HT1080 (cell line): ENCODE measurements at regions not wholly inside any gene's neighbourhood (a gene's known extent, or its start where the extent isn't known, plus 50 kb on each side); places are given as distances from the start of the nearest gene placed in this dataset.
A peak's percentile ranks its signal among the peaks of the same experiment; 100 is the strongest.

Source experiments
- DNase-seq: peaks from one replicate; pipeline ENCODE4 v3.0.0-alpha.2; 2015; ENCODE audit warnings: low read depth

DNA sequence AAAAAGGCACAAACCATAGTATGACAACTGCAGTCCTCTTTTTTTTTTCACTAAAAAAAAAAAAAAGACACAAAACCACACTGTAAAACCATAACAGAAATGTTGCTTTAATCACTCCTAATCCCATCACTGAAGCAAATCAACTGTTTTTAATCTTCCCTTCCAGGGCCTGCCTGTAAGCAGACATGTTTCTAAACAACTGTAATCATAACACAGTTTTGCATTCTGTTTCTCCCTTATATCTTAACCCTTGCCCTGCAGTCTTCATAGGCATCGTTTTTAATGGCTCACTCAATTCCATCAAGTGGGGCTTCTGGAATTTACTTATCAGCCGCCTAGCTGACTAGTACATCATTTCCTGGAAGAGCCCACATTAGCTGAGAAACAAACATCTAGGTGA, 111.0 kb upstream of the SLC25A48 start:
- DNase-seq, result no peak

DNA sequence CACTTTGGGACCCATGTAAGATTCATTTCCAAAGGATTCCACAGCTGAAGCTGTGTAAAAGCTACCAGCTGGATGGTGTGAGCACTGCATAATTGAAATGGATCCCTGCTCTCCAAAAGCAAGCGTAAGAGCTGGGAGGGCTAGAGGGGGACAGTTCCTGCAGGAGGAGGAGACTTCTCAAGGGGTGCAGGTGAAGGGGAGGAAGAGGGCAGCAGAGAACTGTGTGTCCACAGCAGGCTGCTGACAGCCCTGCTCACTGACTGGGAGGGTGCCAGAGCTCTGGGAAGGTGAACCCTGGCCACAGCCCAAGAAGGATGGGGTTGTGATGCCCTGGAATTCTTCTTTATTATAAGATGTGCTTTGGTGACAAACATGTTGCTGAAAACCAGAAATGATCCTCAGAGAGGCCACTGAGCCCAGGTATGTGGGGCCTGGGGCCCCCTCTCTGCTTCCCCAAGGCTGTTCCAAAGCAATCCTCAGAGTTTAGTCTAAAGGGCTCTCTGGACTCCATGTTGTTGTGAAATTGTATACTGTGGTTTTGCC, 112.8 kb upstream of the SLC25A48 start:
- DNase-seq, result no peak

GRCh38 chr5:135720191-135720590, 114.3 kb upstream of the SLC25A48 start:
- no peak for DNase-seq

GRCh38 chr5:135719428-135720063, 114.9 kb upstream of the SLC25A48 start:
- no peak for DNase-seq

DNA sequence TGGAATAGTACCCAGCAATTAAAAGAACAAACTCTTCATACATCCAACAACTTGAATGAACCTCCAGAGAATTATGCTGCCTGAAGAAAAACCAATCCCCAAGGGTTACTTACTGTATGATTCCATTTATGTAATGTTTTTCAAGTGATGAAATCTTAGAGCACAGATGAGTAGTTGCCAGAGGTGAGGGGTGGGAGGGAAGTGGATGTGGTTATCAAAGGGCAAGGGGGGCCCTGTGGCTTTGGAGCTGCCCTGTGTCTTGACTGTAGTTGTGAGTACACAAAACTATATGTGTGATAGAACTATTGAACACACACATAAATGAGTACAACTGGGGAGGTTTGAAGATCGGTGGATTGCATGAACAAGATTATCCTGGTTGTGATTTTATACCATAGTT, 115.8 kb upstream of the SLC25A48 start:
- DNase-seq, result no peak

DNA sequence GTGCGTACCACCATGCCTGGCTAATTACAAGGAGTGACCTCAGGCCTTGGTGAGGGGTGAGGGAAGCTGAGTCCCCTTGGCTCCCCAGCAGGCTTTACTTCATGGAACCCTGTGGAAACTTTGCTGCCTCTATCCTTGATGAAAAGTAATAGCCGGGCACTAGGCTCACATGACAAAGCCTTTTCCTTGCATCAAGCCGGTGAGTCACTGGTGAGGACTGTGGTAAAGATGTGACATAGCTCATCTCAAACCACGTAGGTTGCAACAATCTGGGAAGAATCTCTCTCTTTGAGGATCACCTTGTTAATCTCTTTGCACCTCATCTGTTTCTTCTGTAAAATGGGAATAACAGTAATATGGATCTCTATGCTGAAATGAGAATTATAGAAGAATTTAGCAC, 116.3 kb upstream of the SLC25A48 start:
- DNase-seq, result peak; percentile 50

DNA sequence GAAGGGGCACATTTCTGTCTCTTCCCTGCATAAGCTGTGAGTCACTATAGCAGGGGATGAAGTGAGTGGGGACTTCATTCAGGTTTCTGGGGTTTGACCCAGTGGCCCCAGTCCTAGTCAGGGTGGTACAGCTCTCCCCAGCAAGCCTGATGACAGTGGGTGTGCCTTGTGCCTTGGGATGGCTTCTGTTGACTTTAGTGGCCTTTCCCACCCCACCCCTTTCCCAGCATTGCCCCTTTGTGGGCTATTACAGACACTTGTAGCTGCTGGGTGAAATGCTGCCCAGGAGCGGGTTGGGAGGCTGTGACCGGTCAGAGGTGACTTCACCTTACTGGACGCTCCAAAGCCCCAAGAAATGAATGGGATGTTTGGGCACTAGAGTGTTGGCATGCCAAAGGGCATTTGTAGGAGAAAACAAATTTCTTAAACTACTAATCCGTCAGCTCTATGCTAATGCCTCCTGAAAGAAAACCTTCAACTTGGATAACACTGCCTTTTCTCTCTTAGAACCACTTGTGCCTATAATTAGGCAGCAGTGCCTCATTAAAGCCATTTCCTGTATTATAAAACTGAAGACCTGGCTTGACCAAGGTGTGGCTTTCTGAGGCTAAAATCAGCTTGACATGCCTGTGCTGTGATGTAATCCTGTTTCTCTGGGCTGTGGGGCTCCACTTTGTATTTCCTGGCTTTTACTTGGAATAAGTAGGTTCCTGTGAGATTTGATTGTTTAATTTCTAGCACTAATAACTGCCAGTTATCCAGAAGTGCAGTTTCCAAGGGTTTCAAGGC, 119.0 kb upstream of the SLC25A48 start:
- DNase-seq, result no peak

DNA sequence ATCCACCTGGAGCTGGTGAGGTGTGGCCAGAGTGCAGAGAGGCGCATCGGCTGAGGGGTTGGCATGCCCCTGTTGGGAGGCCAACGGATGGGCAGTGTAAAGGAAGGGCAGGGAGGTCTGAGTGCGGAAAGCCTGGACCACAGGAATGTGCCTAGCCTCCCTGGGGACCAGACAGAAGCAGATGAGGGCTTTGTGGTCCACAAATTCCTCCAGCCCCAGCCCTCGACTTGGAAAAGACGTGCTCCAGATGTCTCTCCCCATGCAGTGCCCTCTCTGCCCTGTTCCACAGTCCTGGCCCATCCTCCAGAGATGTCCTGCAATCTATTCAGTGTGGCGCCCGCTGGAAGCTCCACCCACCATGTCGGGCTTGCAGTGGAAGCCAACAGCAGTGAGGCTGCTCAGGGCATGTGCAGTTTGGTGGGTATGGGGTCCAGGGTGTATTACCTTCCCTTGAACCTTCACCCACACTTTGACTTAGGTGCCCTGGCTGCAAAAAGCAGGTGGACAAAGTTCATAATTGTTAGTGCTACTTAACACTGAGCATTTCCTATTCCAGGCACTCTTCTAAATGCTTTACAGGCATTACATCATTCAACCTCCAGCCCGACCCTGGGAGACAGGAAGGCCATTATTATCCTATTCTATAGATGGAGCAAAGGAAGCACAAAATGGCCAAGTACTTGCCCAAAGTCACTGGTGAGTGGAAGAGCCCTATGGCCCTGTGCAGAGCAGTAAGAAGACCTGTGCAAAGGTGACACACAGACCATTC, 120.2 kb upstream of the SLC25A48 start:
- peak; percentile 21 for DNase-seq

DNA sequence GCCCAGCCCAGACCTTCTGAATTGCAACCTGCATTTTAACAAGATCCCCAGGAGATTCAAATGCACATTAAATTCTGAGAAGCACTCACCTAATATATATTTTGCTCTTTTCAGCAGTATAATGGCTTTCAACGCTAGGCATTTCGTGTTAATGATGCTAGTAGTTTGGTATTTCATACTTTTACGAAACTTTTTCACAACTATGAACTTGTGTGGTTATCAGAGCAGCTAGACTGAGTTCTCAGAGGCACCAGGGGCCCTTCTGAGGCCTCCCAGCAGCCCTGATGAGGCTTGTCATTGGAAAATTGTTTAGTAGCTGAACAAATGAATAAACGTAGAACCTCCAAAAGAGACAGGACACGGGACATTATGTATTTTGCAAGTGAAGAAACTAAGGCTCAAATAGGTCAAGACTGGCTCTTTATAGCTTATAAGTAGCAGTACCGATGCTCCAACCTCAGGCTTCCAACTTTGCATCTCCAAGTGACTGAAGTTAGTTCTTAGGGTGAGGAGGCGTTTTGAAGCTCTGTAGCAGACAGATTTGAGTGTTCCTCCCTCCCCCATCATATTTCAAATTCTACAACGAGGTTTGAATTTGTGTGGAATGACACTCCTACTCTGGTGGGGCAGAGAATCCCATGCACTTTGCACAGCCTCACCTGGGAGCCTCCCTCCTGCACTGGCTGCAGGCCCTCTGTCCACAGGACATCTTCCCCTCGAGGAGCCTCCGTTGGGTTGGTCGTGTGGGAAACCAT, 121.1 kb upstream of the SLC25A48 start:
- DNase-seq, result no peak

GRCh38 chr5:135711911-135712310, 122.6 kb upstream of the SLC25A48 start:
- DNase-seq, result no peak

DNA sequence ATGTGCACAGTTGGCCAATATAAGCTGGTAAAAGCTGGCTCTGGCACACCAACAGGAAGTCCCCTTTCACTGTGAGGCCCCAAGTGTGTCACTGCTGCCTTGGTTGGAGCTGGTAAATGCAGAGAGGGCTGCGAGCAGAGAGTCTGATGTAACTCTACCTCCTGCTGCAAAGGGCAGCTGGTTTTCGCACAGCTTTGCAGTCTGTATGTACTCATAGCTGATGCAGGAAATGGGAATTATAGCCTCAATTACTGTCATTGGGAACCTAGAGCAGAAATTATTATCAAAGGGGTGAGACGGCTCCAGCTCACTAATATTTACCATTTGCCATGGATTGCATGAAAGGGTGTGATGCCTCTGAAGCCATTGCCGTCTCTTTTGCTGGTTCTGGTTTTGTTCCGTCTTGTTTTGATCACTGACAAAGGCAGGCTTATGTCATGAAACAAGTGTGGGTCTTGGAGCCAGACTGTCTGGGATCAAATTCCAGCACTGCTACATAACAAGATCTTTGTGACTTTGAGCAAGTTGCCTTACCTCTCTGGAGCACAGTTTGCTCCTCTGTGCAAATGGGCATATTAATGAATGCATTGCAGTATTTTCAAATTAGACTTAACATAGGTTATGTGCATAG, 124.3 kb upstream of the SLC25A48 start:
- DNase-seq, result no peak

DNA sequence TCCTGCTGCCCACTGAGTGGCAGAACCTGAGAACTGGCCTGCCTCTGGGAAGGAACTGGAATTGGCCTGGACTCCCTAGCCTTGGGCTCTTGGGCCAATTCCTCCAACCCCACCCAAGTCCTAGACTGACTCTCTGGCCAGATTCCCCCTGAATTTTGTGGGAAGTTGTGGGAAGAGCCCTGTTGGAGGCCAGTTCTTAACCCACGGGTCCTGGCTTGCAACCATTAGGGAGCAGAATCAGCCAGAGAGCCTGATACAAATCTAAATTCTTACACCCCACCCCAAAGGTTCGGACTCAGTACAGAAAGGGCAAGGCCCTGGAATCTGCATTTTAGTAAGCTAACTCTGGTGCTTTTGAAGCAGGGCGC, 125.3 kb upstream of the SLC25A48 start:
- no peak for DNase-seq

- DNase-seq, result no peak
Observed at GRCh38 chr5:135708481-135709207, 125.8 kb upstream of the SLC25A48 start.

GRCh38 chr5:135707302-135707701, 127.2 kb upstream of the SLC25A48 start:
- no peak for DNase-seq

GRCh38 chr5:135706893-135707292, 127.6 kb upstream of the SLC25A48 start:
- no peak for DNase-seq

- DNase-seq, result no peak
Observed at GRCh38 chr5:135706474-135706873, 127.7 kb upstream of the CXCL14 start.

DNA sequence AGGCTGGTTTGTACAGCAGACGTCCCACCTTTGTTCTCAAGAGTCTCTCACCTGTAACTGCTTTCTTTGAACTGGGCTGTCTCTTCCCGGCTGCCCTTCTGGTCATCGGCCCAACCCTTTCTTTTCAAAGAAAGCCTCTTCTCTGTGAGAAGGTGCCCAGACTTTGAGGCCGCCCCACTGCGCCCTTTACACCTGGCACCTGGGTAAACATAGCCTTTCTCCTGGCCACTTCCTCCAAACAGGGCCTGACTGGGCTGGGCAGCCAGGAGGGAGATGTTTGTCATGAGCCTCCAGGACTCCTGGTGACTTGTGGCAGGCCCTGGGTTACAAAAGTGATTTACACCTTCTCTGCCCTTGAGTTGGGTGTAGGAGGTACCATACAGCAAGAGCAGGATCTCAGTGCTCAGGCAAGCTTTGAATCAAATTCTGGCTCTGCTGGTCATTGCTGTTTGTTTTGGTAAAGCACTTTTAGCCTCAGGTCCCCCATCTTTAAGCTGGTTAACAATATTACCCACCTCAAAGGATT, 127.2 kb upstream of the CXCL14 start:
- no peak for DNase-seq

DNA sequence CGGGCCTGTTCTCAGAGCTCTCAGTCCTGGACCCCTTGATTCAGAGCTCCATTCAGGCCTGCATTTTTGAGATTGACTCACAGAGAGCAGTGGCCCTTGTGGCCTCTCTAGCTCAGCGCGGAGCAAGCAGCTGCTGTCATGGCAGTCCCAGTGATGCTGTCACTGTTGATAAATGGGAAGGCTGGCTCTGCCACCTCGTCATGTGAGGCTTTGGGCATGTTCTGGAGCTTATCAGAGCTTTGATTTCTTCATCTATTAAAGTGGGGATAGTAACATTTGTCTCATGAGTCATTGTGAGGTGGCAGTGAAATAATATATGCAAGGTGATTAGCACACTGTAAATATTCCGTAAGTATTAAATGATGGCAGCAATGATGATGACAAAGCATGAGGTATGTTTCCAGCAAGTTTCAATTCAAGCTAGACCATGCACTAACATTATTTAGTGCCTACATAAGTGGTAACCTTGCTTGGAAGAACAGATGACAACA, 126.4 kb upstream of the CXCL14 start:
- DNase-seq, result peak; percentile 8

DNA sequence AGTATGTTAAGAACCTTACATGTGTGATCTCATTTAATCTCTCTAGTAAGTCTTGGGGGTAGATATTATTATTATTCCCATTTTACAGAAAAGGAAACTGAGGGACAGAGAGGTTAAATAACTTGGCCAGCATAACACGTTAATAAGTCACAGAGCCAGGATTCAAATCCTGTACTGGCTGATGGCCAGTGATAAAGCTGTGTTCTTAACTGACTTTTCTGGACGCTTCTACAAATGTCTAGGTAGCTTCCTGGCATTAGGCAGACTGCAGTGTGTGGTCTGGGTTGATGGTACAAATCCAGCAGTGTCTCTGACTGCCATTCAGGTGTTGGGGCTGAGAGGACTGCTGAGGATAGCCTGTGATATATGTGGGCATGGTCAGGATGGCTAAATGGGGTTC, 125.8 kb upstream of the CXCL14 start:
- no peak for DNase-seq

- DNase-seq, result no peak
Observed at GRCh38 chr5:135703016-135703550, 124.3 kb upstream of the CXCL14 start.
